ENCODE measurements at regions not wholly inside any gene's neighbourhood (a gene's known extent, or its start where the extent isn't known, plus 50 kb on each side); places are given as distances from the start of the nearest gene placed in this dataset.

GRCh38 chrX:64853424-64853823 is 122.8 kb downstream of the ZC4H2 start:
- no peak for TF ChIP-seq CTCF (IDR thresholded peaks at IDR 0.05)
- no peak for TF ChIP-seq POLR2A (IDR thresholded peaks at IDR 0.05)
